ENCODE measurements at regions not wholly inside any gene's neighbourhood (a gene's known extent, or its start where the extent isn't known, plus 50 kb on each side); places are given as distances from the start of the nearest gene placed in this dataset.
"Not testable (repeated sequence)": the region's sequence is repeated elsewhere in the genome, so short reads cannot be mapped to it uniquely, and the experiment has no call there.

- not testable (repeated sequence) for H3K9ac ChIP-seq (ENCODE audit: low read length); H3K27me3 ChIP-seq (replicated peaks; ENCODE audit: control insufficient read depth, insufficient read depth, low read length); H3K4me3 ChIP-seq (ENCODE audit: low read length); H3K9me3 ChIP-seq (ENCODE audit: control insufficient read depth, low read length); DNase-seq (ENCODE audit: low read depth); H3K4me1 ChIP-seq (ENCODE audit: control insufficient read depth, insufficient read depth, low read length); H3K36me3 ChIP-seq (ENCODE audit: control insufficient read depth, insufficient read depth, low read length, severe bottlenecking)
These were observed 301.6 kb upstream of the FSTL5 start for GRCh38 chr4:162465356-162465755.

- H3K9me3 ChIP-seq (ENCODE audit: control insufficient read depth, low read length) = no peaks in the 10 kb centered on the region
- H3K9ac ChIP-seq (ENCODE audit: low read length) = no peak overlapping the region
- H3K36me3 ChIP-seq (ENCODE audit: control insufficient read depth, insufficient read depth, low read length, severe bottlenecking) = no peaks in the 10 kb centered on the region
- H3K4me3 ChIP-seq (ENCODE audit: low read length) = no peak overlapping the region
- H3K27me3 ChIP-seq (replicated peaks; ENCODE audit: control insufficient read depth, insufficient read depth, low read length) = no peaks in the 10 kb centered on the region
- H3K4me1 ChIP-seq (ENCODE audit: control insufficient read depth, insufficient read depth, low read length) = no peaks in the 10 kb centered on the region
- peak; percentile 53 for DNase-seq (ENCODE audit: low read depth)
These were observed 298.2 kb upstream of the FSTL5 start for GRCh38 chr4:162461952-162462351.

- H3K4me1 ChIP-seq (ENCODE audit: control insufficient read depth, insufficient read depth, low read length) = no peaks in the 10 kb centered on the region
- H3K4me3 ChIP-seq (ENCODE audit: low read length) = no peak overlapping the region
- H3K9ac ChIP-seq (ENCODE audit: low read length) = no peak overlapping the region
- no peak for DNase-seq (ENCODE audit: low read depth)
- H3K36me3 ChIP-seq (ENCODE audit: control insufficient read depth, insufficient read depth, low read length, severe bottlenecking) = no peaks in the 10 kb centered on the region
- H3K27me3 ChIP-seq (replicated peaks; ENCODE audit: control insufficient read depth, insufficient read depth, low read length) = no peaks in the 10 kb centered on the region
- H3K9me3 ChIP-seq (ENCODE audit: control insufficient read depth, low read length) = no peaks in the 10 kb centered on the region
These were observed 294.3 kb upstream of the FSTL5 start for GRCh38 chr4:162458051-162458450.

- Histone ChIP-seq H3K4me1 (ENCODE audit: control insufficient read depth, insufficient read depth, low read length) (no peaks in the 10 kb centered on the region), H3K9ac (ENCODE audit: low read length) (no peak overlapping the region), H3K4me3 (ENCODE audit: low read length) (no peak overlapping the region), H3K36me3 (ENCODE audit: control insufficient read depth, insufficient read depth, low read length, severe bottlenecking) (no peaks in the 10 kb centered on the region), H3K9me3 (ENCODE audit: control insufficient read depth, low read length) (no peaks in the 10 kb centered on the region), H3K27me3 (replicated peaks; ENCODE audit: control insufficient read depth, insufficient read depth, low read length) (no peaks in the 10 kb centered on the region)
- DNase-seq (ENCODE audit: low read depth) = no peak
These were observed 293.5 kb upstream of the FSTL5 start for GRCh38 chr4:162457071-162457865.

GRCh38 chr4:162456106-162456505 lies 292.3 kb upstream of the FSTL5 start:
- H3K4me1 ChIP-seq (ENCODE audit: control insufficient read depth, insufficient read depth, low read length) = no peaks in the 10 kb centered on the region
- H3K9ac ChIP-seq (ENCODE audit: low read length) = no peak overlapping the region
- no peaks in the 10 kb centered on the region for H3K9me3 ChIP-seq (ENCODE audit: control insufficient read depth, low read length)
- no peaks in the 10 kb centered on the region for H3K27me3 ChIP-seq (replicated peaks; ENCODE audit: control insufficient read depth, insufficient read depth, low read length)
- DNase-seq (ENCODE audit: low read depth) = no peak
- no peaks in the 10 kb centered on the region for H3K36me3 ChIP-seq (ENCODE audit: control insufficient read depth, insufficient read depth, low read length, severe bottlenecking)
- H3K4me3 ChIP-seq (ENCODE audit: low read length) = no peak overlapping the region

GRCh38 chr4:162450531-162451035 lies 286.8 kb upstream of the FSTL5 start:
- no peaks in the 10 kb centered on the region for H3K36me3 ChIP-seq (ENCODE audit: control insufficient read depth, insufficient read depth, low read length, severe bottlenecking)
- no peaks in the 10 kb centered on the region for H3K4me1 ChIP-seq (ENCODE audit: control insufficient read depth, insufficient read depth, low read length)
- H3K9me3 ChIP-seq (ENCODE audit: control insufficient read depth, low read length) = no peaks in the 10 kb centered on the region
- no peak overlapping the region for H3K9ac ChIP-seq (ENCODE audit: low read length)
- DNase-seq (ENCODE audit: low read depth) = no peak
- H3K4me3 ChIP-seq (ENCODE audit: low read length) = no peak overlapping the region
- H3K27me3 ChIP-seq (replicated peaks; ENCODE audit: control insufficient read depth, insufficient read depth, low read length) = no peaks in the 10 kb centered on the region

GRCh38 chr4:162443510-162443909 lies 279.7 kb upstream of the FSTL5 start:
- DNase-seq (ENCODE audit: low read depth) = no peak
- H3K4me1 ChIP-seq (ENCODE audit: control insufficient read depth, insufficient read depth, low read length) = no peaks in the 10 kb centered on the region
- H3K9me3 ChIP-seq (ENCODE audit: control insufficient read depth, low read length) = no peaks in the 10 kb centered on the region
- H3K27me3 ChIP-seq (replicated peaks; ENCODE audit: control insufficient read depth, insufficient read depth, low read length) = no peaks in the 10 kb centered on the region
- H3K36me3 ChIP-seq (ENCODE audit: control insufficient read depth, insufficient read depth, low read length, severe bottlenecking) = no peaks in the 10 kb centered on the region
- no peak overlapping the region for H3K4me3 ChIP-seq (ENCODE audit: low read length)
- no peak overlapping the region for H3K9ac ChIP-seq (ENCODE audit: low read length)

GRCh38 chr4:162442128-162442527 lies 278.3 kb upstream of the FSTL5 start:
- no peak overlapping the region for H3K9ac ChIP-seq (ENCODE audit: low read length)
- H3K9me3 ChIP-seq (ENCODE audit: control insufficient read depth, low read length) = no peaks in the 10 kb centered on the region
- no peaks in the 10 kb centered on the region for H3K36me3 ChIP-seq (ENCODE audit: control insufficient read depth, insufficient read depth, low read length, severe bottlenecking)
- no peaks in the 10 kb centered on the region for H3K27me3 ChIP-seq (replicated peaks; ENCODE audit: control insufficient read depth, insufficient read depth, low read length)
- no peak for DNase-seq (ENCODE audit: low read depth)
- no peaks in the 10 kb centered on the region for H3K4me1 ChIP-seq (ENCODE audit: control insufficient read depth, insufficient read depth, low read length)
- no peak overlapping the region for H3K4me3 ChIP-seq (ENCODE audit: low read length)

- no peak for DNase-seq (ENCODE audit: low read depth)
- H3K36me3 ChIP-seq (ENCODE audit: control insufficient read depth, insufficient read depth, low read length, severe bottlenecking) = no peaks in the 10 kb centered on the region
- peaks cover 5% of the 10 kb centered on the region for H3K9me3 ChIP-seq (ENCODE audit: control insufficient read depth, low read length)
- no peaks in the 10 kb centered on the region for H3K4me1 ChIP-seq (ENCODE audit: control insufficient read depth, insufficient read depth, low read length)
- H3K9ac ChIP-seq (ENCODE audit: low read length) = no peak overlapping the region
- no peak overlapping the region for H3K4me3 ChIP-seq (ENCODE audit: low read length)
- H3K27me3 ChIP-seq (replicated peaks; ENCODE audit: control insufficient read depth, insufficient read depth, low read length) = no peaks in the 10 kb centered on the region
These were observed 258.5 kb upstream of the FSTL5 start for GRCh38 chr4:162422312-162422711.

- DNase-seq (ENCODE audit: low read depth) = no peak
- Histone ChIP-seq H3K4me3 (ENCODE audit: low read length) (no peak overlapping the region), H3K9ac (ENCODE audit: low read length) (no peak overlapping the region), H3K36me3 (ENCODE audit: control insufficient read depth, insufficient read depth, low read length, severe bottlenecking) (no peaks in the 10 kb centered on the region), H3K4me1 (ENCODE audit: control insufficient read depth, insufficient read depth, low read length) (no peaks in the 10 kb centered on the region), H3K27me3 (replicated peaks; ENCODE audit: control insufficient read depth, insufficient read depth, low read length) (no peaks in the 10 kb centered on the region), H3K9me3 (ENCODE audit: control insufficient read depth, low read length) (no peaks in the 10 kb centered on the region)
These were observed 247.1 kb upstream of the FSTL5 start for GRCh38 chr4:162410854-162411253.

GRCh38 chr4:162409048-162409447 lies 245.2 kb upstream of the FSTL5 start:
- DNase-seq (ENCODE audit: low read depth) = no peak
- no peaks in the 10 kb centered on the region for H3K27me3 ChIP-seq (replicated peaks; ENCODE audit: control insufficient read depth, insufficient read depth, low read length)

GRCh38 chr4:162408309-162408708 lies 244.5 kb upstream of the FSTL5 start:
- H3K27me3 ChIP-seq (replicated peaks; ENCODE audit: control insufficient read depth, insufficient read depth, low read length) = no peaks in the 10 kb centered on the region
- no peak overlapping the region for H3K9ac ChIP-seq (ENCODE audit: low read length)
- H3K36me3 ChIP-seq (ENCODE audit: control insufficient read depth, insufficient read depth, low read length, severe bottlenecking) = no peaks in the 10 kb centered on the region
- no peak for DNase-seq (ENCODE audit: low read depth)
- no peaks in the 10 kb centered on the region for H3K9me3 ChIP-seq (ENCODE audit: control insufficient read depth, low read length)
- no peaks in the 10 kb centered on the region for H3K4me1 ChIP-seq (ENCODE audit: control insufficient read depth, insufficient read depth, low read length)
- H3K4me3 ChIP-seq (ENCODE audit: low read length) = no peak overlapping the region

More at GRCh38 chr4:162409048-162409447, 245.2 kb upstream of the FSTL5 start:
- Histone ChIP-seq H3K36me3 (ENCODE audit: control insufficient read depth, insufficient read depth, low read length, severe bottlenecking) (no peaks in the 10 kb centered on the region), H3K9me3 (ENCODE audit: control insufficient read depth, low read length) (no peaks in the 10 kb centered on the region), H3K9ac (ENCODE audit: low read length) (no peak overlapping the region), H3K4me3 (ENCODE audit: low read length) (no peak overlapping the region), H3K4me1 (ENCODE audit: control insufficient read depth, insufficient read depth, low read length) (no peaks in the 10 kb centered on the region)

Measured in adipocyte (in vitro differentiated cells).